GM12864 (cell line): ENCODE measurements at regions not wholly inside any gene's neighbourhood (a gene's known extent, or its start where the extent isn't known, plus 50 kb on each side); places are given as distances from the start of the nearest gene placed in this dataset.

ENCODE experiments used
- DNase-seq: peaks from one replicate; pipeline ENCODE4 v3.0.0-alpha.2; 2011; ENCODE audit warnings: low read depth
- H3K4me3 ChIP-seq: 2 replicates; pipeline ENCODE4 v1.5.1; 2011; ENCODE audit warnings: mild to moderate bottlenecking, low read depth, low read length, control low read depth
- TF ChIP-seq, protein P1 (sequence below): IDR thresholded peaks from 2 replicates; pipeline ENCODE4 v1.5.1; 2011; ENCODE audit warnings: low read depth, mild to moderate bottlenecking, moderate library complexity, low read length, control low read depth, inconsistent platforms; ENCODE audit errors: missing control alignments

GRCh38 chr6:48825501-48826151 is 637.4 kb downstream of the MMUT start:
- no peak overlapping the region for H3K4me3 ChIP-seq
- TF ChIP-seq, protein P1, sequence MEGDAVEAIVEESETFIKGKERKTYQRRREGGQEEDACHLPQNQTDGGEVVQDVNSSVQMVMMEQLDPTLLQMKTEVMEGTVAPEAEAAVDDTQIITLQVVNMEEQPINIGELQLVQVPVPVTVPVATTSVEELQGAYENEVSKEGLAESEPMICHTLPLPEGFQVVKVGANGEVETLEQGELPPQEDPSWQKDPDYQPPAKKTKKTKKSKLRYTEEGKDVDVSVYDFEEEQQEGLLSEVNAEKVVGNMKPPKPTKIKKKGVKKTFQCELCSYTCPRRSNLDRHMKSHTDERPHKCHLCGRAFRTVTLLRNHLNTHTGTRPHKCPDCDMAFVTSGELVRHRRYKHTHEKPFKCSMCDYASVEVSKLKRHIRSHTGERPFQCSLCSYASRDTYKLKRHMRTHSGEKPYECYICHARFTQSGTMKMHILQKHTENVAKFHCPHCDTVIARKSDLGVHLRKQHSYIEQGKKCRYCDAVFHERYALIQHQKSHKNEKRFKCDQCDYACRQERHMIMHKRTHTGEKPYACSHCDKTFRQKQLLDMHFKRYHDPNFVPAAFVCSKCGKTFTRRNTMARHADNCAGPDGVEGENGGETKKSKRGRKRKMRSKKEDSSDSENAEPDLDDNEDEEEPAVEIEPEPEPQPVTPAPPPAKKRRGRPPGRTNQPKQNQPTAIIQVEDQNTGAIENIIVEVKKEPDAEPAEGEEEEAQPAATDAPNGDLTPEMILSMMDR = no peak
- no peak for DNase-seq

DNA sequence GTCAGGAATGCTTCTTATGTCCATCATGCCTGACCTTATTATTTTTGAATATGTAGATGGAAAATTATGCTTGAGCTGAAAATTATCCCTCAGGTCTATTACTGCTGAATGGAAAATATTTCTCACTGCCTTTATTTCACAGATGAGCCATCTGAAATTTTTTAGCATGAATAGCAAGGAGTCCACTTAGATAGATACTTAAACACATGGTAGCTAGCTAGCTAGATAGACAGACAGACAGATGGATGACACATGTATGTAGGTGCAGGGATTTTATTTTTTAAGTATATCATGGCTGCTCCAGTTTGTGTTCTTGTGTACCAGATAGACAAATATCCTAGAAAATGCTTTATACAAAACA is 645.0 kb downstream of the MMUT start:
- TF ChIP-seq, protein P1 = no peak
- H3K4me3 ChIP-seq = no peak overlapping the region
- DNase-seq = no peak

GRCh38 chr6:48817333-48818051 is 645.6 kb downstream of the MMUT start:
- TF ChIP-seq, protein P1 = no peak
- no peak overlapping the region for H3K4me3 ChIP-seq
- no peak for DNase-seq

GRCh38 chr6:48814957-48815356 is 648.1 kb downstream of the MMUT start:
- DNase-seq = no peak
- no peak overlapping the region for H3K4me3 ChIP-seq
- TF ChIP-seq, protein P1 = no peak

GRCh38 chr6:48813836-48814235 is 649.2 kb downstream of the MMUT start:
- H3K4me3 ChIP-seq = no peak overlapping the region
- TF ChIP-seq, protein P1 = no peak
- DNase-seq = no peak

DNA sequence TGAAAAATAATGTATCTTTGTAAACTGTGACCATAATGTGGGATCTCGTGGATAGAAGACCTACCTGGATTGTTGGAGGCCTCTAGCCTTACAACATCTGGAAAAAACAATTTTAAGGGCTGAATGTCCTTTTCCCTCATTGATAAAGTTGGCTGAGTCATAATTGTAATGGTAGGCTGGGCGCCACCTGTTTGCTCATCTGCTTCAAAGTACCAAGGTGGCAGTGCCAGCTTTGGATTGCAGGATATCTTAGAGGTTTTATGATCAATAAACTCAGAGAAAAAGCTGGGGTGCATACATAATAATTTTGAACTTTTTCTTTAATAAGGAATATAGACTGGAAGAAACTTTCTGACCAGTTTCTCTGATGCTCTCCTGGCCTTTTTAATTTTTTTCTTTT is 653.4 kb downstream of the MMUT start:
- DNase-seq = no peak
- TF ChIP-seq, protein P1 = no peak
- no peak overlapping the region for H3K4me3 ChIP-seq

DNA sequence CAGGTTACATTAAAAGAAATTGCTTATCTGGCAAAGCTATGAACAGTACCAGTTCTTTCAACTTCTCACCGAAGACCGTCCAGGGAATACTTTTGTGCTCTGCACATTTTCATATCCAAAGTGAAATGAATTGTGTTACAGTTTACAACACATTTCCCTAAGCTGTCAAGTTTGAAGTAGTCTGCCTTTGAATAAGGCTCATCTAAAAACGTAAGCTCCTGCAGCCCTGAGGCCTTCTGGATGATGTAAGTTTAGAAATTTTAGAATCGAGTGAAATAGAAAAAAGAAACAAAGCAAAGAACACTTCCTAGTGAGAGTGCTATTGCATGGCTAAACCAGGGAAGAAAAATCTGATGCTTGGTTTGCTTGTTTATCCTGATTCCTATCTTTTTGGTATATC is 653.8 kb downstream of the MMUT start:
- DNase-seq = no peak
- TF ChIP-seq, protein P1 = no peak
- no peak overlapping the region for H3K4me3 ChIP-seq
